ENCODE measurements at regions not wholly inside any gene's neighbourhood (a gene's known extent, or its start where the extent isn't known, plus 50 kb on each side); places are given as distances from the start of the nearest gene placed in this dataset.
"Not testable (repeated sequence)": the region's sequence is repeated elsewhere in the genome, so short reads cannot be mapped to it uniquely, and the experiment has no call there.

- DNase-seq: no peak
Measured at GRCh38 chr5:1999794-2000193, 117.1 kb upstream of the IRX4 start.

- no peak for DNase-seq
Measured at GRCh38 chr5:1998716-1999317, 116.1 kb upstream of the IRX4 start.

GRCh38 chr5:1998348-1998669 is 115.6 kb upstream of the IRX4 start:
- DNase-seq: no peak

GRCh38 chr5:1997640-1998347 is 115.1 kb upstream of the IRX4 start:
- DNase-seq: no peak

- DNase-seq: no peak
Measured at GRCh38 chr5:1995491-1995890, 112.8 kb upstream of the IRX4 start.

DNA sequence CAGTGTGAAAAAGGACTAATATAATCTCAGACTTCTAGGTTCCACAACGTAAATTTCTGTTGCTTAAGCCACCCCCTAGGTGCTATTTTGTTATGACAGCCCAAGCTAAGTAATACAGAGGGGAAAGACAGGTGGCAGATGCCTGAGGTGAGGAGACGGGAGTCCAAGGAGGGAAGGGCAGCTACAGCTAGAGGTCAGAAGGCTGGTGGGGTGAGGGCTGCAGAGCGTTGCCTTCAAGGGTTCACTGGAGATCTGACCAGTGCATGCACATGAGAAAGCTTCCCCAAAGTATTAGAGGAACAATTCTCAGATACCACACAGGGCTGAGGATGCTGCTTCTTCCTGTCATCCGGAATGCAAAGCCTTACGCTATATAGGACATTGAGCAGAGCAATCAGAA is 104.7 kb upstream of the IRX4 start:
- DNase-seq: no peak

DNA sequence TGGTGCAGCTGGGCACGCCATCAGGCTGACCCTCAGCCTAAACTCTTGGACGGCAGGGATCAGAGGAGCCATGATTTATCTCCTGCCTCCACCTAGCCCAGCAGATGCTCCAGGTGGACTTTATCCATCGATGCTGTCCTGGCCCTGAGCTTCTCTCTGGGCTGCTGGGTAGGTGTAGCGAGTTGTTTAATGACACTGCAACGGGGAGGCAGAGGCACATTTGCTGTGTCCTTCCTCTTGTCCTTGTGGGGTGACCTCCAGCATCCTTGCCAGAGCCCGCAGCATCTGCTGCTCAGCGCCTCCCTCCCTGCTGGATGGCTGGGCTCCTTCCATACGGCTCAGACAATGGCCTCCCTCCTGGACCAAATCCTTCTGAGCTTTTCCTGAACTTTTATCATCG is 103.1 kb upstream of the IRX4 start:
- no peak for DNase-seq

DNA sequence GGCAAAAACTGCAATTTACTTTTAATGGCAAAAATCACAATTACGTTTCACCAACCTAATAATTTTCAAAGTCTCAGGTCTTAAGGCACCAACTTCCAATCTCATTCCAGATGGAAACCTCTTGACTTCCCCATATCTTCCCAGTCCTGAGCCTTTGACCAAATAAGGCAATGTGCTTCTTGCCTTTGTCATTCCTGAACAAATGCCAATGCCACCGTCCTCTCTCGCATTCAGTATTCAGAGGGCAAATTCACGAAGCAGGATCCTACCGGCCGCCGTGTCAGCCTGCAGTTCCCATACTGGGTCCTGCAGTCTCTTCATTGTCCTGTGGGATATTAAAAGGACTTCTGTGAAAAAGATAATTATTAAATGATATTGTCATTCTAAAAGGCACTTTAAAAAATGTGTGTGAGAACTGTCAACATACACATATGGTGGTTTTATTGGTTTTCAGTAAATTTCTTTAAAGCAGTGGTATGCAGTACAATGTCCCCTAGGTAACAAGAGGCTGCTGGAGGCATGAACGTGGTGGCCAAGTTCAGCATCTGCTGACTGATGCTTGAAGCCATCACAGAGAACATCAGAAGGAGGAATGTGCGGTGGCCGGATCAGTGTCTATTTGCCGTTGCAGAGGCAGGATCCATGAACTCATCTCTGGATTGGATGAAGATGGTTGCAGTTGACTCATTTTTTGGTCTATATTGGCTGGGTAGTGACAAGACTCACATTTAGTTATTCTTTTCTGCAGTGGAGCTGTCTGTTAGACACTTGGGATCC is 101.4 kb upstream of the IRX4 start:
- no peak for DNase-seq

DNA sequence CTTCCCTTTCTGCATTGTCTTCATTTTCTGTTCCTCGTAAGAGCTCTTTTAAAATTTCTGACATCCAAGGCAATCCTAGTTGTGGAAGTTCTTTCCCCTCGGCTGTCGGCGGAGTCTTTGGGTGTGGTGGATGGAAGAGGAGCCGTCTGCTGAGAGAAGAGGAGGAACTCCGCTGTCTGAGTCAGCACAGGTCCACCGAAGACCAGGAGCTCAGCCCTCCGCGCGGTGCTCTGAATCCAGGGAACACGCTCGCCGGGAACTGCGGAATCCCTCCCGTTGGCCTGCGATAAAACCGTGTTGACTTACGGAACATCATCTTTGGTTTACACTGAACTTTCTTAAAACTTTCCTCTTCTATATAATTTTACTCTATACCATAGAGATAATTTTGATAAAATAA is 100.7 kb upstream of the IRX4 start:
- DNase-seq: no peak

DNA sequence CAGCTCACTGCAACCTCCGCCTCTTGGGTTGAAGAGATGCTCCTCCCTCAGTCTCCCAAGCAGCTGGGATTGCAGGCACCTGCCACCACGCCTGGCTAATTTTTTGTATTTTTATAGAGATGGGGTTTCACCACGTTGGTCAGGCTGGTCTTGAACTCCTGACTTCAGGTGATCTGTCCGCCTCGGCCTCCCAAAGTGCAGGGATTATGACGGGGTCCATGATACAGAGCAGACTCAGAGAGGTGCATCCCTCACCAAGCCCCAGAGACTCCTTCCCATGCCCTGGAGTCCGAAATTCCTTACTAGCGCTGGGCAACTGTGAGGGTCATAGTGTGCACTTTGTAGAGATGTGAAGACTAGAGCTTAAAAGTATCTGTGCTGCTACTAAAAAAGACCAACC is 99.8 kb upstream of the IRX4 start:
- DNase-seq: not testable (repeated sequence)

DNA sequence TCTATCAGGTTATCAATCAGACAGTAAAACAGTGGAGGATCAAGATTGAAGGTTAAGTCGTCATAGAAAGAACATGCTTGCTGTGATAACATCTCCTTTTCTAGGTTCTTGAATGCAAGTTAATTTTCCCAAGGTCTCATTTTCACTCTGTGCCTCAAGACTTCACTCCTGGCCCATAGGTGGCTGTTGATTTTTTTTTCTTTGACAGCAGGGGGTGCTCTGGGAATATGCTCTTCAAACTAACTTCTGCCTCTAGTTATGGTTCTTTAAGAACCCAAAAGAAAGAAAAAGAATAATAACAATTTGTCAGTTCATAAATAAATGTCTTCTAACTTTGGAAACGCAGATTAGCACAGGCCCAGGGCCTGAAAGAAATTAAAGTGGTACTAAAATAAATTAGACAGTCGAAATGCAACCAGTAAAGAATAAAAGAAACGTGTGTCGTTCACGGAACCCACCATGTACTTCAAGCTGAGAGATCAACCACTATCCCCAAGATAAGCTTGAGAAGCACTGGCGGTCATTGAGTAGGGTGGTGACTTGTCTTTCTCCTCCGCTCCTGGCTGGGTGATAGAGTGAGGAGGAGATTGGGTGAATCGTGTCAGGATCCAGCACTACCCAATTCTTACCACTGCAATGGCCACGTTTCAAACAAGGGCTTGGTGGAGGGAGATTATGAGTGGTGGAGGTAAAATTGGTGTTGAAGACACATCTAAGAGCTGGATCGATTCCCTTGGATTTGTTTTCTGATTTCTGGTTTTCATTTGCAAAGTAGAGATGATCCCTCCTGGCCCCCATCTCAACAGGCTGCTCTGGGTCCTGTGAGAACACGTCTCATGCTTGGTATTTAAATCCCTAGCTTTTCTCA is 93.4 kb upstream of the IRX4 start:
- DNase-seq: no peak

DNA sequence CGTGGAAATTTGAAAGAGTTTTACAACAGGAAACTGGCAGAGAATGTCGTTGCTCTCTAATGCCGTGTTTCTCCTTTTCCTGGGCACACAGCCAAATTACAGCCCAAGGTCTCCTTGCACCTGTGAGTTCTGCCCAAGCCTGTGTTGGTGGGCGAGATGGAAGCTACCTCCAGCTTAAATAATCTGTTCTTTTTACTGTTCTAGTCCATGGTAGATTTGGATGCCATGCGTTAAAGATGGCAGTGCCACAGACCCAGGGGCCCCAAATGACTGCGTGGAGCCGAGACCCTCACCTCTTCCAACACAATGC is 92.6 kb upstream of the IRX4 start:
- no peak for DNase-seq

- DNase-seq: no peak
Measured at GRCh38 chr5:1974501-1975405, 92.0 kb upstream of the IRX4 start.

DNA sequence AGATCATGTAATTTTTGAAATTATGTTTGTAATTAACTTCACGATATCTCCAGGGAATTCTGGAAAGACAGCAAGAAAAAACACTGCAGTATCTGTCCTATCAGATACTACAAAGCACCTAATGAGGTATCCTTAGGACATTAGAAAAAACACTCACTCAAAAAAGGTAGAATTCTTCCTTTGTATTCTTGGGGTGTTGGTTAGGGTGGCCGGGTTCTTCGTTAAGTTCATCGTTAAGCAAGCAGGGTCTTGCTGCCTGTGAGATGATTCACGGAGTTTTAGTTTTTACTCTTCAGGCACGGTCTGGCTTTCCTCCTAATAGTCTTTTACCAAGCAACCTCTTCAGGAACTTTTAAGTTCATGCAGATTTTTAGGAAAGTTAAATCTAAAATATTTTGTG is 91.4 kb upstream of the IRX4 start:
- no peak for DNase-seq

- peak in 2 of 56 donors; percentile 4 to 17 for DNase-seq
Measured at GRCh38 chr5:1973391-1974013, 90.8 kb upstream of the IRX4 start.

DNA sequence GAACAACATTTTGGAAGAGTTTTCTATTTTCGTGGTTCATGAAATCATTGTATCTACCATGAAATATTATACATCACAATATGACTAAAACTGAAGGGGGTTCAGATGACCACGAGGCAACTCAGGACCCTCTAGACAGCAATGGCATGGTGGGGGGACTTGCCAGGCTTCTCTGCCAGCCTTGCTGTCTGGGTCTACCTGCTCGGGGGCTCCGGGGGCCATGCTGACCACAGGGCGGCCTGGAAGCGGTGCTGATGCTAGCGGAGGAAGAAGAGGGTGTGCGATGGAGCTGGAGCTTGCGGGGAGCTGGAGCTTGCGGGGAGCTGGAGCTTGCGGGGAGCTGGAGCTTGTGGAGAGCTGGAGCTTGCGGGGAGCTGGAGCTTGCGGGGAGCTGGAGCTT is 89.2 kb upstream of the IRX4 start:
- no peak for DNase-seq

DNA sequence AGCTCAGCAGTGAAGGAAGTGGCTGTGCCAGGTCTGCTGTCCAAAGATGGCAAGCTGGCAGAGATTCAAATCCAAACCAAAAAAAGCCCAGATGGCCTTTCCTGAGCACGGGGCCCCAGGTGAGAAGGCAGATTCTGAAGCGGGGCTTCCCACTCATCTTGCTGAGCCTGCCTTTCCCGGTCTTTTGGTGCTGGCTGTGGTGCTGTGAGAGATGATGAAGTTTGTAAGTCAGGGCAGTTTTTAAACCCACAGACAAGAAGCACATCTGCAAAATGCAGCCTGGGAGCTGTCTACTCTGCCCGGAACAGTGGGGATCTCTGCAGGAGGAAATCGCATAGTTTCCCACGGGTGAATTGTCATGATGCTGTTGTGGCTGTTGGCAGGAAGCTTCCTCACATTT is 85.0 kb upstream of the IRX4 start:
- DNase-seq: no peak

DNA sequence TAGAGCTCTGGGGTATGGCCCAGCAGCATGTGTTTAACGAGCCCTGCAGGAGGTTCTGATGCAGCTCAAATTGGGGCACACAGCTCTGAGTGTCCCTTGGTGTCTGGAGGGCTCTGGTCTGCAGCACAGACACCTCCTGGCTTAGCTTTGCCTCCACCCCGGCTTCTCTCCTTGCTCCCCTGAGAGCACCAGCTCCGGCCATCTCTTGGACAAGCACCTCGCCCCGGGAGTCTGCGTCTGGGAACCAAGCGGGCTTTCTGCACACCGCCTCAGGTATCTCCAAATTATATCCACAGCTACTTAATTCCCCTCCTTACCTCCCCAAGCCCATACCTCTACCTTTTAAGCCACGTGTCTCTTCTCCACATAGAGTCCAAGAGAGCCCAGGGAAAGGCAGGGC is 83.7 kb upstream of the IRX4 start:
- no peak for DNase-seq

DNA sequence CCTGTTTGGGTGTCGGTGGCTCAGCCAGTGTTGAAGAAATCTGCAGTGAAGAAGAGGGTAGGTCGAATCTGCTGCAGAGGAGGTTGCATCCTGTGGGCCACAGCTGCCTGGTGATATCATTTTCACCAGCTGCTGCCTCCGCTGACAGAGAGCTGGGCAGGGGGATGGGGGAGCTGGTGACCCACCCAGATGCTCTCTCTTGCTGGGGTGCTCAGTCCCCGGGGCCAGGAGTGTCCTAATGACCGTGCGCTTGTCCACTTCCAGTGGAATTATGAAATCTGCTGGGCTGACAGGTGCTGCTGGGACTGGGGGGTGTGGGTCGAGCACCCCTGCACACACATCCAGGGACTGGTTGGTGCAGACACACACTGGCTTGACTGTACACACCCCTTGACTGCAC is 83.2 kb upstream of the IRX4 start:
- no peak for DNase-seq

DNA sequence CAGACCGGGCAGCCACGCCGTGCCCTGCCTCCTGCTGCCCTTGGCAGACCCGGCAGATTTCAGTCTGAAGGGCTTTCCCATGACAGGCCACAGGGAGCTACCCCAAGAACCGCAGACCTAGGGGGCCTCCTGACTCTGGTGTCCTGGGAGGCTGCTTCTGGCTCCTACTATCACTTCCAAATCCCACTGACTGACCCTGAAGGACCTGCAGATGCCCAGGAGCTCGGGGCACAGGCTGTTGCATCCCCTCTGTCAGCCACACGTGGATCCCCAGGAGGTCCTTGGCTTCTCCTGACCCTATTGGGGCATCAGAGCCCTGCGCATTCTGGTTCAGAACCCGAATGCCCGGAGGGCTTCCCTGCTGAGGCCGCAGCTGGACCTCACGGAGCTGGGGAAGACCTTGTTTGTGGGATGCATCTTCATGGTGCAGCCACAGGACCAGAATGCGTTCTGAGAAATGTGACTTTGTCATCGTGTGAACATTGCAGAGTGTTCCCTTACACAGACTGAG is 81.3 kb upstream of the IRX4 start:
- no peak for DNase-seq
